Hepatocyte (in vitro differentiated cells): ENCODE measurements at regions not wholly inside any gene's neighbourhood (a gene's known extent, or its start where the extent isn't known, plus 50 kb on each side); places are given as distances from the start of the nearest gene placed in this dataset.

Experiments
- DNase-seq: peaks from one replicate; pipeline ENCODE4 v3.0.0-alpha.2; 2016; ENCODE audit warnings: low spot score
- H2AFZ ChIP-seq: fragments of 200-600 bp; sonication (generic); 2 replicates; pipeline ENCODE4 v1.6.0; 2016; ENCODE audit warnings: antibody characterized with exemption, mild to moderate bottlenecking
- H3K27ac ChIP-seq: fragments of 200-600 bp; sonication (generic); 2 replicates; pipeline ENCODE4 v1.5.1; 2016; ENCODE audit warnings: mild to moderate bottlenecking
- H3K27me3 ChIP-seq: fragments of 200-600 bp; sonication (generic); 2 replicates; pipeline ENCODE4 v1.6.1; 2016
- H3K36me3 ChIP-seq: fragments of 200-600 bp; sonication (generic); replicated peaks from 2 replicates; pipeline ENCODE4 v1.5.1; 2016; ENCODE audit warnings: low read depth; ENCODE audit not compliant: insufficient read depth
- H3K4me1 ChIP-seq: fragments of 200-600 bp; sonication (generic); 2 replicates; pipeline ENCODE4 v1.5.1; 2016; ENCODE audit warnings: mild to moderate bottlenecking, moderate library complexity; ENCODE audit not compliant: insufficient read depth
- H3K4me2 ChIP-seq: fragments of 200-600 bp; sonication (generic); 2 replicates; pipeline ENCODE4 v1.6.0; 2016
- H3K4me3 ChIP-seq: fragments of 200-600 bp; sonication (generic); 2 replicates; pipeline ENCODE4 v1.5.1; 2016; ENCODE audit warnings: mild to moderate bottlenecking
- H3K79me2 ChIP-seq: fragments of 200-600 bp; sonication (generic); 2 replicates; pipeline ENCODE4 v1.6.0; 2017; ENCODE audit warnings: mild to moderate bottlenecking
- H3K9me2 ChIP-seq: fragments of 200-600 bp; sonication (generic); replicated peaks from 2 replicates; pipeline ENCODE4 v1.6.0; 2017; ENCODE audit warnings: mild to moderate bottlenecking; ENCODE audit not compliant: insufficient read depth
- H3K9me3 ChIP-seq: fragments of 200-600 bp; sonication (generic); 2 replicates; pipeline ENCODE4 v1.5.1; 2016; ENCODE audit warnings: low read depth, mild to moderate bottlenecking
- H4K20me1 ChIP-seq: fragments of 200-600 bp; sonication (generic); 2 replicates; pipeline ENCODE4 v1.6.0; 2016; ENCODE audit warnings: mild to moderate bottlenecking; ENCODE audit not compliant: insufficient read depth, poor library complexity, severe bottlenecking
- EZH2 ChIP-seq: fragments of 200-600 bp; sonication (generic); IDR thresholded peaks from 2 replicates; pipeline ENCODE4 v1.6.1; 2016; ENCODE audit warnings: antibody characterized with exemption, mild to moderate bottlenecking, borderline replicate concordance
- EZH2phosphoT487 ChIP-seq: fragments of 200-600 bp; sonication (generic); IDR thresholded peaks from one replicate; pipeline ENCODE4 v1.6.1; 2018; ENCODE audit warnings: antibody characterized with exemption, mild to moderate bottlenecking, low read depth, moderate library complexity; ENCODE audit not compliant: unreplicated experiment, severe bottlenecking
- WGBS: methylation state at CpG from one replicate; pipeline ENCODE4 v1.1.6; 2016; ENCODE audit warnings: low lambda C conversion rate; ENCODE audit errors: missing lambda C conversion rate; 5-methylcytosine and 5-hydroxymethylcytosine counted together
- TF ChIP-seq, protein P1 (sequence below): fragments of 200-600 bp; sonication (generic); IDR thresholded peaks from 2 replicates; pipeline ENCODE4 v1.5.1; 2016; ENCODE audit warnings: antibody characterized with exemption, mild to moderate bottlenecking; ENCODE audit not compliant: poor library complexity

DNA sequence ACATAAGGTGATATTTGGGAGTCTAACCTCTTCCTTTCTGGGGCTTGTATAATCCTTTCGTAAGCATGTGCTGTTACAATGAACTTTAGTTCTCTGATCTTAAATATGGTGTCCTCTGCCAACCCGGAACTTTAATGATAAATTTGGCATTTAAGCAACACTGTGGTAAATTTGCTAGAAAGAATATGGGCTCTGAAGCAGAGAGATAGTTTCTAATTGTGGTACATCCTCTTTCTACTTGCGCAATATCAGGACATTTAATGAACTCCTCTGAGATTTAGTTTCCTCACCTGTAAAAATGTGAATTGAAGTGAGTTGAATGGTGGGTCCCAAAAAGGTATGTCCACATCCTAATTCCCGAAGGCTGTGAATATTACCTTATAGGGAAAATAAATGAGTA, 364.7 kb downstream of the CAAP1 start:
- Histone ChIP-seq H4K20me1 (no peaks in the 10 kb centered on the region), H3K27ac (no peak overlapping the region), H3K27me3 (no peaks in the 10 kb centered on the region), H3K9me2 (no peaks in the 10 kb centered on the region), H2AFZ (no peak overlapping the region), H3K79me2 (no peaks in the 10 kb centered on the region), H3K36me3 (no peaks in the 10 kb centered on the region), H3K4me3 (no peak overlapping the region), H3K4me1 (peaks cover 5% of the 10 kb centered on the region), H3K9me3 (no peaks in the 10 kb centered on the region), H3K4me2 (no peak overlapping the region)
- 93% methylated on average over 4 of the region's 4 CpGs for WGBS
- DNase-seq, result no peak
- no peak for TF ChIP-seq EZH2phosphoT487
- TF ChIP-seq, protein P1, sequence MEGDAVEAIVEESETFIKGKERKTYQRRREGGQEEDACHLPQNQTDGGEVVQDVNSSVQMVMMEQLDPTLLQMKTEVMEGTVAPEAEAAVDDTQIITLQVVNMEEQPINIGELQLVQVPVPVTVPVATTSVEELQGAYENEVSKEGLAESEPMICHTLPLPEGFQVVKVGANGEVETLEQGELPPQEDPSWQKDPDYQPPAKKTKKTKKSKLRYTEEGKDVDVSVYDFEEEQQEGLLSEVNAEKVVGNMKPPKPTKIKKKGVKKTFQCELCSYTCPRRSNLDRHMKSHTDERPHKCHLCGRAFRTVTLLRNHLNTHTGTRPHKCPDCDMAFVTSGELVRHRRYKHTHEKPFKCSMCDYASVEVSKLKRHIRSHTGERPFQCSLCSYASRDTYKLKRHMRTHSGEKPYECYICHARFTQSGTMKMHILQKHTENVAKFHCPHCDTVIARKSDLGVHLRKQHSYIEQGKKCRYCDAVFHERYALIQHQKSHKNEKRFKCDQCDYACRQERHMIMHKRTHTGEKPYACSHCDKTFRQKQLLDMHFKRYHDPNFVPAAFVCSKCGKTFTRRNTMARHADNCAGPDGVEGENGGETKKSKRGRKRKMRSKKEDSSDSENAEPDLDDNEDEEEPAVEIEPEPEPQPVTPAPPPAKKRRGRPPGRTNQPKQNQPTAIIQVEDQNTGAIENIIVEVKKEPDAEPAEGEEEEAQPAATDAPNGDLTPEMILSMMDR, result no peak
- TF ChIP-seq EZH2, result no peak

- H2AFZ ChIP-seq, result no peak overlapping the region
- H4K20me1 ChIP-seq, result no peaks in the 10 kb centered on the region
- no peak for DNase-seq
- H3K27me3 ChIP-seq, result no peaks in the 10 kb centered on the region
- no peaks in the 10 kb centered on the region for H3K9me2 ChIP-seq
- H3K4me1 ChIP-seq, result peaks cover 5% of the 10 kb centered on the region
- H3K4me2 ChIP-seq, result no peak overlapping the region
- H3K27ac ChIP-seq, result no peak overlapping the region
- no peaks in the 10 kb centered on the region for H3K36me3 ChIP-seq
- no peaks in the 10 kb centered on the region for H3K79me2 ChIP-seq
- 58% methylated on average over 1 of the region's 1 CpG for WGBS
- no peak for TF ChIP-seq EZH2phosphoT487
- no peak for TF ChIP-seq EZH2
- TF ChIP-seq, protein P1, result no peak
- H3K4me3 ChIP-seq, result no peak overlapping the region
- no peaks in the 10 kb centered on the region for H3K9me3 ChIP-seq
These were observed 368.3 kb downstream of the CAAP1 start for GRCh38 chr9:26524267-26524666.

- TF ChIP-seq, protein P1, result no peak
- TF ChIP-seq EZH2phosphoT487 (no peak), EZH2 (no peak)
- peaks cover 5% of the 10 kb centered on the region for H3K4me1 ChIP-seq
- no peaks in the 10 kb centered on the region for H4K20me1 ChIP-seq
- no peaks in the 10 kb centered on the region for H3K36me3 ChIP-seq
- no peak overlapping the region for H3K4me3 ChIP-seq
- DNase-seq, result no peak
- no peaks in the 10 kb centered on the region for H3K79me2 ChIP-seq
- 74% methylated on average over 3 of the region's 3 CpGs for WGBS
- H3K27me3 ChIP-seq, result no peaks in the 10 kb centered on the region
- H3K9me3 ChIP-seq, result no peaks in the 10 kb centered on the region
- no peak overlapping the region for H2AFZ ChIP-seq
- no peak overlapping the region for H3K4me2 ChIP-seq
- no peak overlapping the region for H3K27ac ChIP-seq
- H3K9me2 ChIP-seq, result no peaks in the 10 kb centered on the region
These were observed 369.0 kb downstream of the CAAP1 start for GRCh38 chr9:26523577-26523976.

- Histone ChIP-seq H3K4me2 (no peak overlapping the region), H4K20me1 (no peaks in the 10 kb centered on the region), H3K27ac (no peak overlapping the region), H3K79me2 (no peaks in the 10 kb centered on the region), H3K4me1 (peaks cover 5% of the 10 kb centered on the region), H3K9me3 (no peaks in the 10 kb centered on the region), H3K9me2 (no peaks in the 10 kb centered on the region), H3K4me3 (no peak overlapping the region), H2AFZ (no peak overlapping the region), H3K27me3 (no peaks in the 10 kb centered on the region), H3K36me3 (no peaks in the 10 kb centered on the region)
- DNase-seq, result no peak
- 95% methylated on average over 1 of the region's 1 CpG for WGBS
- TF ChIP-seq EZH2 (no peak), EZH2phosphoT487 (no peak)
- TF ChIP-seq, protein P1, result no peak
These were observed 372.5 kb downstream of the CAAP1 start for GRCh38 chr9:26520141-26520540.
